Frontal cortex (tissue), 3 donors: ENCODE measurements at regions not wholly inside any gene's neighbourhood (a gene's known extent, or its start where the extent isn't known, plus 50 kb on each side); places are given as distances from the start of the nearest gene placed in this dataset.

Experiments
- DNase-seq, 2 donors: peaks; one replicate each; pipeline ENCODE4 v3.0.0; 2012; ENCODE audit warnings: low spot score in 2 of 2
- FAIRE-seq: peaks from 2 replicates; lab custom pipeline; 2012; peaks lifted over from hg19 to GRCh38; lab: Jason Lieb, UNC
- donor health status: control.
- donor health status: control.
- donor health status: control.

DNA sequence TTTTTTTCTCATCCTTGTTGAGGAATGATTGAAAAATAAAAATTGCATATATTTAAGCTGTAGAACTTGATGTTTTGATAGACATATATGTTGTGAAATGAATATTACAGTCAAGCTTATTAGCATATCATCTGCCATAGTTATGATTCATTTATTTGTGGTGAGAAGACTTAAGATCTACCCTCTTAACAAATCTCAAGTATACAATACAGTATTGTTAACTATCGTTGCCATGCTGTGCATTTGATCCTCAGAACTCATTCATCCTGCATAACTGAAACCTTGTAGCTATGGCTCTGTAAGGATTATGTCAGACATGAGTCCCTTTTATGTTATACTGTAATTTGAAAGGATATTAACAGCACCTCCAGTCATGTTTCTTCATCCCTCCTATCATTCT lies 2045.3 kb downstream of the ARAP2 start:
- FAIRE-seq (no peak), DNase-seq (no peak)

- no peak for DNase-seq
- FAIRE-seq: no peak
Observed at GRCh38 chr4:34200535-34200934, 2043.8 kb downstream of the ARAP2 start.

DNA sequence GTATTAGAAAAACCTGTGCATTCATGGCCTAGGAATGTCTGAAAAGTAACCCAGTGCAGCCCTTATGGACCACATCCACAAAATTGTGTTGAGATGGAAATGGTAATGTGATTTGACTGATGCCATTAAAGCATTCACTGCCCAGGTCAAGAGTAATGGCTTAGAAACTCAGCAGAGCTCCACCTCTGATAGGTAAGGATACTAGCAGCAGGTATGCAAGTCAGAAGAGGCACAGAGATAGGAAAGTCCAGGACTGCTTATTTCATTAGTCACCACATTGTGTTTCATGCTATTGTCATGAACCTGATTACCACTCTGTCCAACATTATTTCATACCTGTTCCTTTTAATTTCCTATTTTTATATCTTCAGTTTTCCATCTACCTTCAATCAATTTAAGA lies 2042.2 kb downstream of the ARAP2 start:
- no peak for DNase-seq
- no peak for FAIRE-seq

GRCh38 chr4:34220601-34221000 lies 2023.7 kb downstream of the ARAP2 start:
- no peak for FAIRE-seq
- no peak for DNase-seq

DNA sequence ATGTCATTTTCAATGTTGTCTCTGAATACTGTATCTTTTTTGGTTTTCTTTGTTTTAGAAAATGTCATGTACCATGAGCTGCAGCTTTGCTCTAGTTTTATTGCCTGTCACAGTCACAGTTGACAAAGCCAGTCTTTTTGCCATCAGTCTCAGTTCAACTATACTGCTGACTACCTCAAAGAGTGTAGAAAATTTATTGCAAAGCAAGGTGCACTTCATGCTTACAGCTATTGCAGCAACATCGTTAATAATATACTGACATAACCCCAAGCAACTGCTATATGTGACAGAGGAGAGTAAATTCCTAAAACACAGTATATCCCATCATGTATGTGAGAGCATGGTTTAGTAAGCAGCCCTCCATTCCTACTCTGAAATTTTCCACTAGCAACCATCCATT lies 2022.3 kb downstream of the ARAP2 start:
- DNase-seq: no peak
- no peak for FAIRE-seq

DNA sequence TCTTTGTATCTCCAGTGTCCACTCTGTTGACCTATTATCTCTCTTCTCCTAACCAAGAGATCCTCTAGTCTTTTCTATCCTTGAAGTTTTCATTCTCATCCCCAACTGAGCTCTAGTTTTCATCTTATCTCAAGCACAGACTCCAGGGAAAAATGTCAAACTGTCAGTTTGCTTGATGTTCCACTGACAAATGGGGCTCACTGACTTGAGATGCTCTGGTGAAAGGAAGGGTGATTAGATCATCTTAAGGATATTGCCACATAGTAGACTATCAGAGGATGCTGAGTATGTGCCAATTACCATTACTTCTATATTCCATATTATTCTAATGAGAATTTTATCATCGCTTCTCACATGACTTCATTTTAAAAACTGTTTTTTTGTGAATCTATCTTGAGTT lies 2008.2 kb downstream of the ARAP2 start:
- DNase-seq (no peak), FAIRE-seq (no peak)

DNA sequence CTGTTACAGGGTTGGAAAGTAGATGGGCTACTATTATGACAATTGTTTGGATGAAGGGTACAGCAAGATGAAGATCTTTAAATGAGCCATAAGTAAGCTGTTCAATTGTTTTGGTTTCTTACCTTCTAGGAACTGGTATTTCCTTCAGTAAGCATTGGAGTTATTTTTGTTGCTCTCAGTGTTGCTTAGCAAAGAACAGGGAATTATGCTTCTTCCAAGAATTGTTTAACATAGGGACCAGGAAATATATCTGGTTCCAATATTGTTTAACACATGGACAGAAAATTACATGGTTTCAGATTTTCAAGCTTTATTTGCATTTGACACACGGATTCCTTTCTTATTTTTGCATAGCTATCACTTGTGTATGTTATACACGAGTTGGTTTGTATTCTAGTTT lies 1999.0 kb downstream of the ARAP2 start:
- DNase-seq (no peak), FAIRE-seq (no peak)

GRCh38 chr4:34250562-34250961 lies 1993.8 kb downstream of the ARAP2 start:
- DNase-seq: no peak
- FAIRE-seq: no peak

DNA sequence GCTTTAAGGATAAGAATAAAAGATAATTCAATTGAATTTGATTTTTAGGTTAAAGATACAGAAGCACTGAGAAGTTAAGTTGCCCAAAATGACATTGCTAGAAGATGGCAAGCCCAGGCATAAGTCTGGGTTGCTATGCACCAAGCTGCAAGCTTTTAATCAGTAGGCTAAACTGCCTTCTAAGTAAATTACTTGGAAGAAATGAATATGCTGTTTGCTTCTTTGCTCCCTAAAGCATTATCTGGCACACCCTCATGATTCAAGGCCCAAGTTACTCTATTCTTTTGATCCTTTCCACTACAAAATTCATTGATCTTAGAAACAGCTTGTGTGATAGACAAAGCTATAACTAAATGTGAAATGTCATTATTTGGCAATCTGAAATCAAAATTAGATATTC lies 1991.1 kb downstream of the ARAP2 start:
- DNase-seq (no peak), FAIRE-seq (no peak)

- FAIRE-seq (no peak), DNase-seq (no peak)
Observed at GRCh38 chr4:34258176-34258575, 1986.1 kb downstream of the ARAP2 start.

DNA sequence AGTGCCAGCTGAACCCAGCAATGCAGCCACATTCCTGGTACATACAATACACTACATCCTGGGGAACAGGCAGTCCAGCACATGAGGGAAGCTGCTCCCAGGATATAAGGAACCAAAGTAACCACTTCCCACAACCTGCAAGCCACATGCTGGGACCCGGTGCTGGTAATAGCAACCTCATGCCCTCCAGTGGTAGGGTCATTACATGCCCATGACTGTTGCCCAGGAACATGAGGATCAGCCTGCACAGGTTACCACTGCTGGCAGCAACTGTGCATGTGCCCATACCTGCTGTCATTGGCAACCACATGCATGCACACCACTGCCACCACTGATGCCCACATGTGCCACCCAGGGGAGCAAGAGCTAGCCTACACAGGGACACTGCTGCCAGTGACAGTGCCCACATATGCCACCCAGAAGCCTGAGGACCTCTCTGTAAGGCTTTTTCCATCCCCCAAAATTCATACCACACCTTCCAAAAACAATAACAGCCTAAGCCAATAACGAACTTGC lies 1982.5 kb downstream of the ARAP2 start:
- no peak for DNase-seq
- FAIRE-seq: no peak

DNA sequence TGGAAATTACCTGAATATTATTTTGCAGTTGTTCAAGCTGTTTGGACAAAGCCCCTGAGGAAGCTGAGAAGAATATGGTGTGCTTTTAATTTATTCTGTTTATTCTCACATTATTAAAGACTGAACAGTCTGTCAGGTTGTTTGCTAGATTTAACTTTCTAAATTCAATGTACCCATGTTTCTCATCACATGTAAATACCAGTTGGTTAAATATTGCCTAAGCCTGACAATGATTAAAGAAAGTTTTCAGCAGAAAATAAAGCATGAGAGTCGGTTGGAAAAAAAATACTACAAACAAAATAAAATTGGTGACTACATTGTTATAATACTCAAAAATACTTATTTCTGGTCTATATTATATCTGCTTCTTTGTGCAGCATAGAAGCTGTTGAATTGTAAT lies 1974.7 kb downstream of the ARAP2 start:
- DNase-seq: no peak
- no peak for FAIRE-seq

DNA sequence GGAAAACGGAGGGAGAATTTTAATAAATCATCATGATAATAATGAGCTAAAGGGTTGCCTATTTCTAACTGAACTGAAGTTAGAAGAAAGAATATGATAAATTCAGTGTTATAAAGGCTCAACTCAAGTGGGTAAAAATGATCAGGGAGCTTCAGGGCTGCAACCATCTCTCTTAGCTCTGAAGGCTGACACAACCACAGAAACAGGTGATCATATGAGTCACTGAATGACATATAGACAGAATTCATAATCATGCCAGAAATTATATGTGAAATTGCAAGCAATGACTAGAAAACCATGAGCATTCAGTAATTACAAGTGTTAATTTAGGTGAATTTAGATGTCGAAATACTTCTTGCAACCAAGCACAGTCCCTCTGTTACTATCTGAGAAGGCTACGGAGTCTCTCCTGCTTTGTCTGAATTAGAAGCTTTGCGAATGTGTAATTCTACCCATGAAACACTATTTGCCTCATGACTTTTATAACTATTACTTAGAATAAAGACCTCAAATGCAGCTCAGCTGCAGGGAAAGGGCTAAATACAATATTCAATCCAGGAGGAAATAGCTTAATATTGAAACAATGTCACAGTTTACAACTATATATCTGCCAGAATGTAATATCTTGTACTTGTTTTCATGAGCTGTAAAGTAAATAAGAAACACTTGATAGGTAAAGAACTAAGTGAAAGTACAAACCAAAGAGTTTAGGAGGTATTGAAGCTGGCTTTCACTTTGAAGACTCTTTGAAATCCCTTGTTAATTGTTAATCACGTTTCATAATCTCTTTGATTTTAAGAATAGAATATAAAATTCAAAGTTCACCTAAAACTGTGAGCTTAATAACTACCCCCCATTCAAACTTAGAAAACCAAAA lies 1972.6 kb downstream of the ARAP2 start:
- no peak for FAIRE-seq

GRCh38 chr4:34279011-34279410 lies 1965.3 kb downstream of the ARAP2 start:
- FAIRE-seq: no peak
- no peak for DNase-seq

More for the DNA sequence above, 1972.6 kb downstream of the ARAP2 start:
- no peak for DNase-seq

GRCh38 chr4:34280131-34280530 lies 1964.2 kb downstream of the ARAP2 start:
- FAIRE-seq (no peak), DNase-seq (no peak)

DNA sequence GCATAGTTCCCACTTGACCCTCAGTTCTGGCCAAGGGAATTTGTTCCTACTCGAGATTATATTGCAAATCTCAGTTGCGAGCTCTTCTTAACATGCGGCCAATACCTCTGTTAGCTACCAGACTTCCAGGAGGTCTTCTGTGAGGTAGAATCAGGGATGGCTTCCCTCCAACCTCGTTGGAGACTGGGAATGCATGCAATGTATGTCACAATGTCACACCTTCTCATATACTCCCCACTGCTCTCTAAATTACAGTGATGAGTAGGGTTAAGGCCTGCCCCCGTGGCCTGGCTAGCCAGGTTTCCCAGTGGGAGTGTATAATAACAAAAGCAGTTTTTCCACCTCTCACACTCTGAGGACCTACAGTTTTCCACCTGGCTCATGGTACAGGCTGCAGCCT lies 1962.5 kb downstream of the ARAP2 start:
- FAIRE-seq (no peak), DNase-seq (no peak)

- no peak for FAIRE-seq
- no peak for DNase-seq
Observed at GRCh38 chr4:34289489-34289888, 1954.8 kb downstream of the ARAP2 start.

- no peak for FAIRE-seq
- no peak for DNase-seq
Observed at GRCh38 chr4:34289962-34290361, 1954.4 kb downstream of the ARAP2 start.

DNA sequence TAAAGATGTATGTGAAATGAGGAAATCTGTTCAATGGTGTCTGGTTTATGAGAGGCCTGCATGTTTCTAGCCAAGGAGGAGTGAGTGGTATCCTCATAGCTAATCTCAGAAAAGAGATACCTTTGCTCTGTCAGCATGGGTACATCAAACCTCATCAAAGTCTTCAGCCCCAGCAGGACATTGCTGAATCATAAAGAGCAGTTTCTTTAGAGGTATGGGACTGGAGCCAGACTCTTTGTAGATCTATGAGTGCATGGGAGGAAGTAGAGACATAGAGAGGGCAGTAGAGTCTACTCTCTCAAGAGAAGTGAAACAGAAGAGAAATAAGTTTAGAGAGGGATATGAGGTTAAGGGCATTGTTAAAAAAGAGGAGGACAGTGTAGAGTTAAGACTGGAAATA lies 1950.9 kb downstream of the ARAP2 start:
- no peak for DNase-seq
- FAIRE-seq: no peak

DNA sequence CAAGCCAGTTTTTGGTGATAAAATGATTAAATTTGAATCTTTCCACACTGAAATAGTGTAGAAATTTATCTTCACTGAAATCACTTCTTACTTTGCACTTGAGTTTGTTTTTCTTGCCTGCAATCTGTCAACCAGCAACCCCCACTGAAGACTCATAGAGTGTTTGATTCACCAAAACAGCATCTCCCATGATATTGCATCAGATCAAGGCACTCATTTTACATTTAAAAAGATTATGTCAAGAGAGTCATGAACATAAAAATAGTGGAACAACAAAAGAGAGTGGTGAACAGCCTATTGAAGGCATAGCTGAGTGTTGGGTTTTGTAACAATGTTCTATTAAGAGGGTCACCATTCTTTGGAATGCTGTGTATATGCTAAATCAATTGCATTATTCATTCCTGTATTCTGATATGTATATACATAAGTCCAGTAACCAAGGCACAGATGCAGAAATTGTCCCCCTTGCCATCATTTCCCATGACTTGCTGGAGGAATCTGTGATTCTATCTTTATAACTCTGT lies 1934.9 kb downstream of the ARAP2 start:
- no peak for DNase-seq
- FAIRE-seq: no peak

DNA sequence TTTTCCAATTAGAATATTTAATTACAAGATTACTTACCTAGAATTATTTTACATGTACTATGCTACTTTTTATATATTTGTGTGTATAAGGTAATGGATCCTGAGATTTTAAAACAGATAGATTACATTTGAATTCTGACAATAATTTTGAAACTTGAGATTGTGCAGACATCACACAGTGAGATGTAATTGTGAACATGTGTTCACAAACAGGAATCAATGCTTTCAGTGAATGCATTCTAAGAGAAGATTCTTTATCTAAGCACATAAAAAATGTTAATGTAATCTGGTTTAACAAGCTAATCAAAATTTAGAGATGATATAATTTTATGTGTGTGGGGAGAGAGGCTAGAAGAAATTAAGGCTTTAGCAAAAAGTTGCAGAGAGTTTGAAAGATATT lies 1925.5 kb downstream of the ARAP2 start:
- FAIRE-seq (no peak), DNase-seq (no peak)
